Ishikawa (cell line): ENCODE measurements at regions not wholly inside any gene's neighbourhood (a gene's known extent, or its start where the extent isn't known, plus 50 kb on each side); places are given as distances from the start of the nearest gene placed in this dataset.

Experiments used
- CEBPB ChIP-seq: IDR thresholded peaks from 2 replicates; pipeline ENCODE4 v1.6.1; 2012
- CREB1 ChIP-seq: IDR thresholded peaks from 2 replicates; pipeline ENCODE4 v1.6.1; 2012; ENCODE audit warnings: low read depth
- EP300 ChIP-seq: IDR thresholded peaks from 2 replicates; pipeline ENCODE4 v1.6.1; 2012; ENCODE audit warnings: borderline replicate concordance
- TAF1 ChIP-seq: IDR thresholded peaks from 2 replicates; pipeline ENCODE4 v1.6.1; 2012; ENCODE audit warnings: low read depth, mild to moderate bottlenecking
- TCF12 ChIP-seq: IDR thresholded peaks from 2 replicates; pipeline ENCODE4 v1.6.1; 2012; ENCODE audit warnings: low read depth
- TEAD4 ChIP-seq: IDR thresholded peaks from 2 replicates; pipeline ENCODE4 v1.6.1; 2012

DNA sequence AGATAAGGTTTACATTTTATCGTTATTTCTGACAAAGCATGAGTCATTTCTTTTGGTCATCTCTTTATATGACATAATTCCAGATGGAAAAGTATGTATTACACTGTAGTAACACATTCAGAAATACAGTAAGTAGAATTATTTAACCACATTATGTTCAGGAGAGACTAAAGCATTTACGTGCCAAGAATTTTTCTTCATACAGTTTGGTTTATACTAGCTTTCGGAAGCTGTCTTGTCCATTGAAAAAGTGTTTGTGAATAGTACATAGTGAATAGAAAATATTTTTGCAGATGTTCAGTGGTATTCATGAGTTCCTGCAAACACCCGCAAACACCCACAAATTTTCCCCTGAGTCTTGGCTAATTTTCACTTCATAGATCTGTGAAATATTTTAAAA, 1033.0 kb upstream of the INTU start:
- TF ChIP-seq TCF12 (no peak), CEBPB (no peak), TAF1 (no peak), TEAD4 (no peak), CREB1 (no peak), EP300 (no peak)
